H1 (cell line): ENCODE measurements at regions not wholly inside any gene's neighbourhood (a gene's known extent, or its start where the extent isn't known, plus 50 kb on each side); places are given as distances from the start of the nearest gene placed in this dataset.

Experiments
- CTCF ChIA-PET: fragments of 300-600 bp; sonication (Branson Sonifier 250); formaldehyde crosslinking; loops from one replicate; lab custom pipeline; 2021; ENCODE audit not compliant: partially characterized antibody; lab: Charles Lee
- POLR2A ChIA-PET: fragments of 300-600 bp; sonication (Branson Sonifier 250); formaldehyde crosslinking; loops from one replicate; lab custom pipeline; 2021; ENCODE audit warnings: inconsistent platforms; ENCODE audit not compliant: partially characterized antibody; lab: Charles Lee
- DNase-seq, 2 experiments: peaks; one replicate each; pipeline versions ENCODE4 v3.0.0 to v3.0.0-alpha.2; 2010 to 2022; ENCODE audit warnings: low spot score in 2 of 2, low read depth in 1 of 2, mixed read lengths in 1 of 2
- FAIRE-seq: peaks from 2 replicates; lab custom pipeline; 2011; peaks lifted over from hg19 to GRCh38; lab: Jason Lieb, UNC
- H2AFZ ChIP-seq: 2 replicates; pipeline ENCODE4 v1.8.1; 2012; ENCODE audit warnings: low read length, inconsistent platforms
- H2AK5ac ChIP-seq: 2 replicates; pipeline ENCODE4 v1.6.1; 2013; ENCODE audit warnings: low read depth, low read length
- H2BK120ac ChIP-seq: replicated peaks from 2 replicates; pipeline ENCODE3; 2013; ENCODE audit warnings: low read depth, low read length, inconsistent platforms
- H2BK12ac ChIP-seq: 2 replicates; pipeline ENCODE4 v1.6.1; 2013; ENCODE audit warnings: low read depth, low read length
- H2BK15ac ChIP-seq: 2 replicates; pipeline ENCODE4 v1.6.1; 2013; ENCODE audit warnings: low read length
- H2BK20ac ChIP-seq: 2 replicates; pipeline ENCODE4 v1.6.1; 2013; ENCODE audit warnings: low read length
- H2BK5ac ChIP-seq: 2 replicates; pipeline ENCODE4 v1.6.1; 2013; ENCODE audit warnings: low read depth, low read length
- H3K14ac ChIP-seq: 2 replicates; pipeline ENCODE4 v1.6.1; 2013; ENCODE audit warnings: inconsistent platforms; ENCODE audit not compliant: insufficient read length
- H3K18ac ChIP-seq: 2 replicates; pipeline ENCODE4 v1.6.1; 2013; ENCODE audit warnings: low read length; ENCODE audit errors: extremely low read depth
- H3K23ac ChIP-seq: 2 replicates; pipeline ENCODE4 v1.6.1; 2013; ENCODE audit warnings: inconsistent platforms; ENCODE audit not compliant: insufficient read length
- H3K23me2 ChIP-seq: 2 replicates; pipeline ENCODE4 v1.6.1; 2013; ENCODE audit warnings: low read depth, low read length
- H3K27ac ChIP-seq: 2 replicates; pipeline ENCODE4 v1.6.1; 2011; ENCODE audit warnings: low read depth, low read length, inconsistent platforms
- H3K27me3 ChIP-seq, 4 experiments: replicated peaks in 1 of 4; 1 replicate in 1 of 4; 2 replicates in 3 of 4; pipeline versions ENCODE4 v1.6.1 to v1.8.1; 2011 to 2013; ENCODE audit warnings: low read length in 3 of 4, mild to moderate bottlenecking in 3 of 4, inconsistent platforms in 2 of 4, mixed read lengths in 2 of 4, moderate library complexity in 1 of 4; ENCODE audit not compliant: control insufficient read depth in 3 of 4, insufficient read depth in 3 of 4; ENCODE audit errors: extremely low read depth in 1 of 4
- H3K36me3 ChIP-seq, 4 experiments: 2 replicates each; pipeline versions ENCODE4 v1.6.1 to v1.8.1; 2011 to 2013; ENCODE audit warnings: mild to moderate bottlenecking in 4 of 4, low read length in 3 of 4, moderate library complexity in 2 of 4, control low read depth in 1 of 4, inconsistent platforms in 1 of 4; ENCODE audit not compliant: insufficient read depth in 4 of 4, control insufficient read depth in 2 of 4
- H3K4ac ChIP-seq: replicated peaks from 2 replicates; pipeline ENCODE3; 2013; ENCODE audit warnings: low read length, low read depth, mixed read lengths, inconsistent platforms; ENCODE audit not compliant: insufficient read length
- H3K4me1 ChIP-seq, 4 experiments: replicated peaks in 1 of 4; 1 replicate in 1 of 4; 2 replicates in 3 of 4; pipeline versions ENCODE4 v1.6.1 to v1.8.1; 2011 to 2013; ENCODE audit warnings: low read length in 3 of 4, inconsistent platforms in 2 of 4, mixed read lengths in 1 of 4; ENCODE audit not compliant: insufficient read depth in 4 of 4, control insufficient read depth in 3 of 4
- H3K4me2 ChIP-seq, 2 experiments: 2 replicates each; pipeline versions ENCODE4 v1.6.1 to v1.8.1; 2011 to 2013; ENCODE audit warnings: low read depth in 2 of 2, low read length in 2 of 2, control low read depth in 1 of 2, inconsistent platforms in 1 of 2, mild to moderate bottlenecking in 1 of 2; ENCODE audit not compliant: insufficient read depth in 1 of 2
- H3K4me3 ChIP-seq, 4 experiments: fragments of 200-600, 300-600 bp in 1 of 4; sonication (generic), shearing (Covaris generic), sonication (Bioruptor Twin) in 1 of 4; 2 replicates each; pipeline versions ENCODE4 v1.5.1 to v1.8.1; 2011 to 2016; ENCODE audit warnings: low read length in 4 of 4, low read depth in 3 of 4, control low read depth in 2 of 4, inconsistent platforms in 2 of 4, mild to moderate bottlenecking in 2 of 4, mixed read lengths in 1 of 4, moderate library complexity in 1 of 4; ENCODE audit not compliant: insufficient read depth in 2 of 4; ENCODE audit errors: extremely low read depth in 1 of 4
- H3K56ac ChIP-seq: replicated peaks from 2 replicates; pipeline ENCODE3; 2013; ENCODE audit warnings: low read depth, mild to moderate bottlenecking, mixed read lengths, low read length, inconsistent platforms; ENCODE audit not compliant: insufficient read length
- H3K79me1 ChIP-seq: 2 replicates; pipeline ENCODE4 v1.6.1; 2013; ENCODE audit warnings: low read depth, low read length, control low read depth
- H3K79me2 ChIP-seq, 2 experiments: 2 replicates each; pipeline versions ENCODE4 v1.6.1 to v1.8.1; 2012 to 2013; ENCODE audit warnings: low read length in 2 of 2, mild to moderate bottlenecking in 2 of 2, inconsistent platforms in 1 of 2; ENCODE audit not compliant: insufficient read depth in 2 of 2, control insufficient read depth in 1 of 2
- H3K9ac ChIP-seq, 4 experiments: replicated peaks in 1 of 4; 1 replicate in 1 of 4; 2 replicates in 3 of 4; pipeline versions ENCODE4 v1.6.1 to v1.8.1; 2011 to 2013; ENCODE audit warnings: low read depth in 3 of 4, low read length in 3 of 4, control low read depth in 2 of 4, mild to moderate bottlenecking in 2 of 4, moderate library complexity in 2 of 4, inconsistent platforms in 1 of 4; ENCODE audit errors: extremely low read depth in 1 of 4
- H3K9me3 ChIP-seq, 2 experiments: 2 replicates each; pipeline versions ENCODE4 v1.6.1 to v1.8.1; 2012 to 2013; ENCODE audit warnings: mild to moderate bottlenecking in 2 of 2, moderate library complexity in 2 of 2, control low read depth in 1 of 2, inconsistent platforms in 1 of 2, low read depth in 1 of 2, low read length in 1 of 2, mixed read lengths in 1 of 2; ENCODE audit not compliant: insufficient read depth in 2 of 2
- H4K20me1 ChIP-seq, 2 experiments: replicated peaks in 1 of 2; 2 replicates each; pipeline versions ENCODE3 to v1.8.1; 2011 to 2013; ENCODE audit warnings: inconsistent platforms in 2 of 2, low read length in 2 of 2, mild to moderate bottlenecking in 1 of 2; ENCODE audit not compliant: insufficient read depth in 2 of 2, control insufficient read depth in 1 of 2
- H4K5ac ChIP-seq: 2 replicates; pipeline ENCODE4 v1.6.1; 2013; ENCODE audit warnings: low read length, low read depth, mixed read lengths, inconsistent platforms; ENCODE audit not compliant: insufficient read length
- H4K8ac ChIP-seq: 2 replicates; pipeline ENCODE4 v1.8.0; 2013; ENCODE audit warnings: mild to moderate bottlenecking, moderate library complexity, low read length, inconsistent platforms; ENCODE audit not compliant: insufficient read depth; ENCODE audit errors: extremely low read depth
- H4K91ac ChIP-seq: replicated peaks from 2 replicates; pipeline ENCODE3; 2013; ENCODE audit warnings: low read length, mixed read lengths, inconsistent platforms; ENCODE audit not compliant: insufficient read length
- CHD1 ChIP-seq: IDR thresholded peaks from 2 replicates; pipeline ENCODE4 v1.6.1; 2012; ENCODE audit warnings: low read depth, low read length, improper control_type of control experiment
- CHD2 ChIP-seq: IDR thresholded peaks from 2 replicates; pipeline ENCODE4 v1.6.1; 2012; ENCODE audit warnings: low read length, improper control_type of control experiment
- CTCF ChIP-seq, 3 experiments: IDR thresholded peaks; 1 replicate in 2 of 3; 2 replicates in 1 of 3; pipeline versions ENCODE4 v1.5.1 to v1.6.1; 2011; ENCODE audit warnings: low read length in 3 of 3, mild to moderate bottlenecking in 3 of 3, inconsistent platforms in 2 of 3, low read depth in 1 of 3, moderate library complexity in 1 of 3; ENCODE audit not compliant: insufficient read depth in 1 of 3; ENCODE audit errors: control extremely low read depth in 1 of 3
- GABPA ChIP-seq: IDR thresholded peaks from 2 replicates; pipeline ENCODE4 v1.6.1; 2011; ENCODE audit warnings: mild to moderate bottlenecking, low read length, moderate library complexity, borderline replicate concordance; ENCODE audit not compliant: insufficient read depth
- JUND ChIP-seq: IDR thresholded peaks from 2 replicates; pipeline ENCODE4 v1.6.1; 2011; ENCODE audit warnings: mild to moderate bottlenecking, improper control_type of control experiment, low read length
- KDM1A ChIP-seq: fragments of 200-600, 300-600 bp; sonication (generic); IDR thresholded peaks from 2 replicates; pipeline ENCODE4 v1.7.1; 2016; ENCODE audit warnings: mild to moderate bottlenecking, low read length, borderline replicate concordance
- KDM5A ChIP-seq: fragments of 200-600 bp; IDR thresholded peaks from 2 replicates; pipeline ENCODE4 v1.7.1; 2012; ENCODE audit warnings: mild to moderate bottlenecking, low read length, inconsistent platforms, mixed read lengths
- NANOG ChIP-seq: IDR thresholded peaks from 2 replicates; pipeline ENCODE4 v1.6.1; 2011; ENCODE audit warnings: low read length, low read depth, mild to moderate bottlenecking, inconsistent platforms; ENCODE audit not compliant: insufficient read depth, poor library complexity, severe bottlenecking
- POU5F1 ChIP-seq: IDR thresholded peaks from 2 replicates; pipeline ENCODE4 v1.6.1; 2011; ENCODE audit warnings: low read depth, mild to moderate bottlenecking, low read length, moderate library complexity
- RAD21 ChIP-seq, 2 experiments: IDR thresholded peaks in 1 of 2; conservative IDR thresholded peaks in 1 of 2; 2 replicates each; pipeline ENCODE4 v1.6.1; 2011; ENCODE audit warnings: low read depth in 2 of 2, low read length in 2 of 2, improper control_type of control experiment in 1 of 2, inconsistent platforms in 1 of 2, mild to moderate bottlenecking in 1 of 2, moderate library complexity in 1 of 2
- SP4 ChIP-seq: IDR thresholded peaks from 2 replicates; pipeline ENCODE4 v1.6.1; 2012; ENCODE audit warnings: low read length, inconsistent platforms
- WGBS, 2 experiments: shearing (Covaris generic) in 1 of 2; methylation state at CpG; one replicate each; pipeline versions ENCODE4 v1.1.6 to v1.1.7; 2013 to 2015; ENCODE audit warnings: low lambda C conversion rate in 2 of 2, mixed read lengths in 2 of 2, inconsistent platforms in 1 of 2, low coverage in 1 of 2, missing lambda C conversion rate in 1 of 2; ENCODE audit not compliant: insufficient replicate concordance in 2 of 2, insufficient coverage in 1 of 2, insufficient read length in 1 of 2; ENCODE audit errors: extremely low coverage in 1 of 2, missing lambda C conversion rate in 1 of 2; 5-methylcytosine and 5-hydroxymethylcytosine counted together

GRCh38 chr7:104963378-104963990 is 50.5 kb upstream of the KMT2E start:
- no peak overlapping the region for H3K4me3 ChIP-seq
- no peaks in the 10 kb centered on the region for H3K36me3 ChIP-seq
- H3K79me1 ChIP-seq: no peaks in the 10 kb centered on the region
- H3K23ac ChIP-seq: no peak overlapping the region
- H4K20me1 ChIP-seq: no peaks in the 10 kb centered on the region
- WGBS, 2 experiments: 90% methylated on average over 2 of the region's 2 CpGs; no CpG with 5 or more reads in 1 of the 2 experiments
- no peak overlapping the region for H2BK12ac ChIP-seq
- H2BK15ac ChIP-seq: no peak overlapping the region
- no peak overlapping the region for H4K5ac ChIP-seq
- H3K56ac ChIP-seq: no peak overlapping the region
- H3K79me2 ChIP-seq: no peaks in the 10 kb centered on the region
- no peak overlapping the region for H2BK5ac ChIP-seq
- H3K23me2 ChIP-seq: no peaks in the 10 kb centered on the region
- POLR2A ChIA-PET: interaction anchor here (0.8 to 3.6 kb wide), 2 partner anchors 15 to 20 kb away, joined by 3 to 11 read pairs; no protein-coding TSS in a partner anchor
- no peak overlapping the region for H3K14ac ChIP-seq
- no peak overlapping the region for H3K27ac ChIP-seq
- no peaks in the 10 kb centered on the region for H3K4me1 ChIP-seq
- no peaks in the 10 kb centered on the region for H3K27me3 ChIP-seq
- H3K9ac ChIP-seq: no peak overlapping the region
- no peak for FAIRE-seq
- no peak overlapping the region for H3K4ac ChIP-seq
- H3K18ac ChIP-seq: no peak overlapping the region
- no peak overlapping the region for H4K8ac ChIP-seq
- CTCF ChIA-PET: no interaction called here
- no peak overlapping the region for H2AFZ ChIP-seq
- H3K4me2 ChIP-seq: no peak overlapping the region
- H2BK120ac ChIP-seq: no peak overlapping the region
- H2BK20ac ChIP-seq: no peak overlapping the region
- H2AK5ac ChIP-seq: 0 out of 2 replicates have a peak overlapping the region, but pooled peaks have one; percentile 16
- H3K9me3 ChIP-seq: peaks cover 3 to 6% of the 10 kb centered on the region in 2 experiments; a peak in 2 of 4 replicates
- no peak overlapping the region for H4K91ac ChIP-seq
- DNase-seq: no peak
- TF ChIP-seq SP4 (no peak), CTCF (IDR thresholded peaks at IDR 0.05; ENCODE audit: control extremely low read depth in 1 of 3, insufficient read depth in 1 of 3, low read depth in 1 of 3, low read length in 3 of 3) (no peak), POU5F1 (no peak), NANOG (no peak), KDM1A (no peak), RAD21 (IDR thresholded peaks at IDR 0.05 in 1 of 2, conservative IDR thresholded peaks at IDR 0.05 in 1 of 2; ENCODE audit: low read depth in 2 of 2, low read length in 2 of 2) (no peak), GABPA (no peak), CHD1 (no peak), KDM5A (no peak), CHD2 (no peak), JUND (no peak)
